Retinal pigment epithelial cell (primary cell): ENCODE measurements at regions not wholly inside any gene's neighbourhood (a gene's known extent, or its start where the extent isn't known, plus 50 kb on each side); places are given as distances from the start of the nearest gene placed in this dataset.
"Not testable (repeated sequence)": the region's sequence is repeated elsewhere in the genome, so short reads cannot be mapped to it uniquely, and the experiment has no call there.

Experiments used
- DNase-seq: peaks from one replicate; pipeline ENCODE4 v3.0.0-alpha.2; 2010; ENCODE audit warnings: low read depth
- H3K4me3 ChIP-seq: 2 replicates; pipeline ENCODE4 v1.5.1; 2011; ENCODE audit warnings: mild to moderate bottlenecking, low read length, control low read depth, moderate library complexity
- TF ChIP-seq, protein P1 (sequence below): conservative IDR thresholded peaks from 2 replicates; pipeline ENCODE4 v1.5.1; 2011; ENCODE audit warnings: low read depth, low read length, control low read depth, inconsistent platforms

DNA sequence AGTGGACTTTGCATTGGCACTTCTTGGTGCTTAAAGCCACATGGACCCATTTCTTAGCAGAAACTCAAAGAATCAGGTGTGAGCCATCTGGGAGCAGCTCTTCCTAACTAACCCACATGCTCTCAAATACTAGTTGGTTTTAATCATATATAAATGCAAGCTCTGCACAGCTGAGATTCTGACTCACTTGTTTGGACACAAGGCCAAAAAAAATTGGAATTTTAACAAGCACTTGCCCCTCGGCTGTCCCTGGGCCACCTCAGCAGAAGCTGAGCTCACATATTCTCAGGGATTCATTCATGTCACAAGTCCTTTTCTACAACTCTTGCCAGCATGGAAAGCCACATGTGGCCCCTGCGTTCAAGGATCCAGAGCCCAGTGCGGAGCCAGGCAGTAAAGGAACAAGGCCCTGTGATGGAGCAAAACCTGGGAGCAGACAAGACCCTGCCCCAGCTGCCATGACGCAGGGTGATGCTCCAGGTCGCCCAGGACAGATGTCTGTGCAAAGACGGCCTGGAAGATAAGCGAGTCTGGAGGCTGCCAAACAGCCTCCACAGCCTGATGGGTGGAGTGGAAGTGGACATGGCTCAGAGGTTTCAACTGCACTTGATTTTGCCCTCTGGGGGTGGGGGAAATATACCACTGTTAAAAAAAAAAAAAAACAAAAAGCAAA is 266.5 kb downstream of the EIPR1 start:
- TF ChIP-seq, protein P1, sequence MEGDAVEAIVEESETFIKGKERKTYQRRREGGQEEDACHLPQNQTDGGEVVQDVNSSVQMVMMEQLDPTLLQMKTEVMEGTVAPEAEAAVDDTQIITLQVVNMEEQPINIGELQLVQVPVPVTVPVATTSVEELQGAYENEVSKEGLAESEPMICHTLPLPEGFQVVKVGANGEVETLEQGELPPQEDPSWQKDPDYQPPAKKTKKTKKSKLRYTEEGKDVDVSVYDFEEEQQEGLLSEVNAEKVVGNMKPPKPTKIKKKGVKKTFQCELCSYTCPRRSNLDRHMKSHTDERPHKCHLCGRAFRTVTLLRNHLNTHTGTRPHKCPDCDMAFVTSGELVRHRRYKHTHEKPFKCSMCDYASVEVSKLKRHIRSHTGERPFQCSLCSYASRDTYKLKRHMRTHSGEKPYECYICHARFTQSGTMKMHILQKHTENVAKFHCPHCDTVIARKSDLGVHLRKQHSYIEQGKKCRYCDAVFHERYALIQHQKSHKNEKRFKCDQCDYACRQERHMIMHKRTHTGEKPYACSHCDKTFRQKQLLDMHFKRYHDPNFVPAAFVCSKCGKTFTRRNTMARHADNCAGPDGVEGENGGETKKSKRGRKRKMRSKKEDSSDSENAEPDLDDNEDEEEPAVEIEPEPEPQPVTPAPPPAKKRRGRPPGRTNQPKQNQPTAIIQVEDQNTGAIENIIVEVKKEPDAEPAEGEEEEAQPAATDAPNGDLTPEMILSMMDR, result no peak
- DNase-seq, result no peak
- H3K4me3 ChIP-seq, result no peak overlapping the region

DNA sequence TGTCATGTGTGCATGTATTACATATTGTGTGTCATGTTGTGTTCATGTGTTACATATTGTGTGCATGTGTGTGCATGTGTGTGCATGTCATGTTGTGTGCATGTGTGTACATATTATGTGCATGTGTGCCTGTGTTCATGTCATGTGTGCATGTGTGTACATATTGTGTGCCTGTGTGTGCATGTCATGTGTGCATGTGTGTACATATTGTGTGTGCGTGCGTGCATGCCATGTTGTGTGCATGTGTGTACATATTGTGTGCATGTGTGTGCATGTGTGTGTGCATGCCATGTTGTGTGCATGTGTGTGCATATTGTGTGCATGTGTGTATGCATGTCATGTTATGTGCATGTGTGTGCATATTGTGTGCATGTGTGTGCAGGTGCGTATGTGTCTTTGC is 267.1 kb downstream of the EIPR1 start:
- H3K4me3 ChIP-seq, result no peak overlapping the region
- DNase-seq, result no peak
- TF ChIP-seq, protein P1, result no peak

DNA sequence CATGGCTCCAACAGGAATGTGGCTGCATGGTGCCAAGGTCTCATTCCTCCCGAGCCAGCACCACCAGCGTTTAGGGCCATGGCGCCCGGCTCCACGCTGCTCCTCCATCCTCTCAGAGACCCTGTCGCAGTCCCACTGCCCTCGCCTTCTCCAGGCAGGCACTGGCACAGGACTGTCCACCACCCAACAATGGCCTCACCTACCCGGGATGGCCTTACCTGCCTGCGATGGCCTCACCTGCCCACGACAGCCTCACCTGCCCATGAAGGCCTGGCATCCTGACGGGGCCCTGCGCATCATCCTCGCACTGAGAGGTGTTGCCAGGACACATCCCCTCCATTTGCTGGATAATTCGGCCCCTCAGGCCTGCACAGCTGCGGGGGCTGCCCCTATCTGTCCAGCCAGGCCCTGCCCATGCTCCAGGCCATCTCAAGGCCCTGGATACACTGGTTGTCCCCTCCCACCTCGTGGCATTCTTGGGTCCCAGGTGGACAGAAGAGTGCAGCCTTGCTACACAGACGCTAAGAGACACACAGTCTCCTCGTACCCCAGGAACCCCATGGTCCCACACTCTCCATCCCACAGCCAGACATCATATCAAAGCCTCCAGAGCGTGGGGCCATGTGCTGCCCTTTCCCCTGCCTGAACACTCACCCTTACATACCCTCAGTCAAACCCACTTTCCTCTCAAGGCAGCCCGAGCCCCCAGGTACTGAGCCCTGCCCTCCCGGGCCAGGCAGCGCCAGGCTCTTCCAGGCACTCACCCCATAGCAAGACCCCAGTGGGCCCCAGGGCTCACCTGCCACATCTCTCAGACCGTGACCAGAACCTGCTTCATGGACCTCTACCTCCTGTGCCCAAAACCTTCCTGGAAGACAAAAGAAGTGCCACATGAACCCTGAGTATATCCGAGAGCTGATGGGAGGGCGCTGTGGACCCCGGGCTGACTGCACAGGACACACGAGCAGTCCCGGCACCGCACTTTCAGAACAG is 268.6 kb downstream of the EIPR1 start:
- no peak for DNase-seq
- TF ChIP-seq, protein P1, result no peak
- H3K4me3 ChIP-seq, result no peak overlapping the region

DNA sequence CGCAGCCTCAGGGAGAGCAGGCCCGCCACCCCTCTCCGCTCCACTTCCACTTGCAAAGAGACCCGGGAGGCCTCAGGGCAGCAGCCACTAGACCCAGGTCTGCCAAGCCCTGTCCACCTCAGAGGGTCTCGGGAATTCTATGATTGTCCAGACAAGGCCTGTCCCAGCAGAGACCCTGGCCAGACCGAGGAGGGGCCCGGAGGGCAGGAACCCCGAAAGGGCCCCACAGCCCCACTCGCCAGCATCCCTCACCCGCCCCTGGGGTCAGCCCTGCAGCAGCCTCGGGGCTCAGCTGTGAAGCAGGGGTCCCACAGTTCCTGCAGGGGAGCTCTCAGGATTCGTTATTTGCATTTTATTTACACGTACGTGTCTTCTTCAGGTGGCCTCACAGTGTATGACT is 269.5 kb downstream of the EIPR1 start:
- TF ChIP-seq, protein P1, result no peak
- DNase-seq, result no peak
- no peak overlapping the region for H3K4me3 ChIP-seq

DNA sequence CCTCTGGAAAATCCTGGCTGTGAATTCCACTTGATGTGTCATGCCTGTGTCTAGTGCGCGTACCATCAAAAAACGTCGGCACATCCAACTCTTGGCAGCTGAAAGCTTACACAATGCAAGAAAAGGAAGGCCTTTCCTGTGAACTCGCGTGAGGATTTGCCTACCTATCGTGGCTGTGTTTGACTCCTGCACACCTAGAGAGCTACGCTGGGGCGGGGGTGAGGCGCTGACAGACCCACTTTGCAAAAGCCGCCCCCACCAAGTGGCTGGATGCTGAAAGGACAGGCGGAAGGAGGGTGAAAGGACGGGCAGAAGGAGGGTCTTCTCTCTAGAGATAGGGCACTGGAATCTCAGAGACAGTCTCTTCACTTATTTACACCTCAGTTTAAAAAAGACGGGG is 270.1 kb downstream of the EIPR1 start:
- H3K4me3 ChIP-seq, result no peak overlapping the region
- TF ChIP-seq, protein P1, result no peak
- no peak for DNase-seq

DNA sequence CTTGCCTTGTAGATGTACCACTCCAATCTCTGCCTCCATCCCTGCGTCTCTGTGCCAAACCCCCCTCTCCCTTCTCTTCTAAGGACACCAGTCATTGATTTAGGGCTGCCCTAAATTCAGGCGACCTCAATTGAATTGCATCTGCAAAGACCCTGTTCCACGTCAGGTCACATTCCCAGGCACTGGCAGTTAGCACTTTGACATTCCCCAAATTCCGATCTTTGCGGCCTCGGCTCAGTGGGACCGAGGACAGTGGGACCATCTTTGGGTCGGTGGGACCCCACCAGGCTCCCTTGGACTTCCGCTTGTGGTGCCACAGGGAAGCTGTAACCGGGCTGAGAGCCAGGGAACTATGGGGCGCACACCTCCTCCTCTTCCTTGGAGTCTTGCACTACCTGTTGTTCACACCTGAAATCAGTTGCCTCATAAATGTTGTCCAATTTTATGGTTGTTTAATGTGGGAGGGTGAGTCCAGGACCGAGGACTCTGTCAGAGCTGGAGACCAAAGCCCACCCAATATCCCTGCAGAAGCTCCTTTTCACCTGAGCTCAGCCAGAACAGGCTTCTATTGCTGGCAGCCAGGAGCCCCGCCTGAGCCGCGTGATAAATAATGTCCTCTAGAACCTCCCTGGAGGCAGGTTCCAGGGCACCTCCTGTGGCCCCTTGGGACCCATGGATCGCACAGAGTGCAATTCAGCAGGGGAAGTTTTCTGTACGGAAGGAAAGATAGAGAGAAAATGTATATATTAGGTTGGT is 271.6 kb downstream of the EIPR1 start:
- H3K4me3 ChIP-seq, result no peak overlapping the region
- TF ChIP-seq, protein P1, result no peak
- no peak for DNase-seq

DNA sequence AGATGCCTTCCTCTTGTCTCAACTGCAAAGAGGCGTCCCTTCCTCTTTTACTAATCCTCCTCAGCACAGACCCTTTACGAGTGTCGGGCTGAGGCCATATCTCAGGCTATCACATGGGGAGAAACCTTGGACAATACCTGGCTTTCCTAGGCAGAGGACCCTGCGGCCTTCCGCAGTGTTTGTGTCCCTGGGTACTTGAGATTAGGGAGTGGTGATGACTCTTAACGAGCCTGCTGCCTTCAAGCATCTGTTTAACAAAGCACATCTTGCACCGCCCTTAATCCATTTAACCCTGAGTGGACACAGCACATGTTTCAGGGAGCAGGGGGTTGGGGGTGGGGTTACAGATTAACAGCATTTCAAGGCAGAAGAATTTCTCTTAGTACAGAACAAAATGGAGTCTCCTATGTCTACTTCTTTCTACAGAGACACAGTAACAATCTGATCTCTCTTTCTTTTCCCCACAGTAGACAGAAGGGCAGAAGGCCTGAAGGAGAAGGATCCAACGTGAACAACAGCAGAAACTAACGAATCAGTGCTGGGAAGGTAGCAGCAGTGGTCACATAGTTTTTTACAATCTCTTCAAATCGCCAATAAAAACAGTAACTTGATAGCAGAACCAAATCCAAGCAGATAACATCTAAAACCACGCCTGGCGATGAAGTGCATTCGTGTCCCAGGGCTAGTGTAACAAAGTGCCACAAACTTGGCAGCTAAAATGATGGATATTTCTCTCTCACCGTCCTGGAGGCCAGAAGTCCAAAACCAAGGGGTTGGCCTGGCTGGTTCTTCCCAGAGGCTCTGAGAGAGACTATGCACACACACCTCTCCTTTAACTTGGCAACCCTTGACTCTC is 272.4 kb downstream of the EIPR1 start:
- not testable (repeated sequence) for DNase-seq, H3K4me3 ChIP-seq
